ENCODE measurements at regions not wholly inside any gene's neighbourhood (a gene's known extent, or its start where the extent isn't known, plus 50 kb on each side); places are given as distances from the start of the nearest gene placed in this dataset.
"Not testable (repeated sequence)": the region's sequence is repeated elsewhere in the genome, so short reads cannot be mapped to it uniquely, and the experiment has no call there.

DNA sequence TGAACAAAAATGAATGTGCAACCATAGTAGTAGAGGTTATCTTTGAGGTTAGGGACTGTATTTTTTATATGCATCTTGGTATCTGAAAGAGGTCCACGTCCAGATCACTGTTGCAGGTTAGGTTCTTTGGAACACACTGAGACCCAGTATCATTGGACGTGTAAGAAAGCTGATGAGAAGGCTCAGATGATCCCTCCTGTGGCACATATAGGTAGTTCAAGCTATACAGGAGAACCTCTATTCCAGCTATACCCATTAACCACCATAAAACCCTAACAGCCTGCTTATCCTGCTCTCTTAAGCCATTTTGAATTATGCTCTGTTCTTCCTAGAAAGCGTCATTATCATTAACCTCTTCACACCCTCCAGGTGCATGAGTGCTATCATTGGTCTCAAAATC lies 930.7 kb upstream of the HS3ST1 start:
- Histone ChIP-seq H3K9me2 (ENCODE audit: insufficient read depth, low read length) (no peaks in the 10 kb centered on the region), H3F3A (ENCODE audit: insufficient read depth, low read length, poor library complexity, severe bottlenecking) (no peaks in the 10 kb centered on the region), H2AFZ (ENCODE audit: low read depth, low read length) (no peak overlapping the region), H3K27ac (ENCODE audit: low read length) (no peak overlapping the region), H4K20me1 (ENCODE audit: insufficient read depth) (no peaks in the 10 kb centered on the region), H3K9me3 (ENCODE audit: low read length) (no peaks in the 10 kb centered on the region), H3K4me3 (ENCODE audit: low read length) (no peak overlapping the region), H3K4me2 (ENCODE audit: low read length) (no peak overlapping the region), H3K36me3 (ENCODE audit: insufficient read depth, low read length) (no peaks in the 10 kb centered on the region), H3K9ac (ENCODE audit: low read length) (no peak overlapping the region), H3K79me2 (replicated peaks; ENCODE audit: insufficient read depth, low read length) (no peaks in the 10 kb centered on the region), H3K27me3 (ENCODE audit: insufficient read depth, low read depth, low read length) (no peaks in the 10 kb centered on the region)
- TF ChIP-seq SMC3 (conservative IDR thresholded peaks at IDR 0.05; ENCODE audit: poor library complexity) = no peak
- no peak for TF ChIP-seq MXI1 (conservative IDR thresholded peaks at IDR 0.05; ENCODE audit: poor library complexity, severe bottlenecking)
- TF ChIP-seq, protein P1, sequence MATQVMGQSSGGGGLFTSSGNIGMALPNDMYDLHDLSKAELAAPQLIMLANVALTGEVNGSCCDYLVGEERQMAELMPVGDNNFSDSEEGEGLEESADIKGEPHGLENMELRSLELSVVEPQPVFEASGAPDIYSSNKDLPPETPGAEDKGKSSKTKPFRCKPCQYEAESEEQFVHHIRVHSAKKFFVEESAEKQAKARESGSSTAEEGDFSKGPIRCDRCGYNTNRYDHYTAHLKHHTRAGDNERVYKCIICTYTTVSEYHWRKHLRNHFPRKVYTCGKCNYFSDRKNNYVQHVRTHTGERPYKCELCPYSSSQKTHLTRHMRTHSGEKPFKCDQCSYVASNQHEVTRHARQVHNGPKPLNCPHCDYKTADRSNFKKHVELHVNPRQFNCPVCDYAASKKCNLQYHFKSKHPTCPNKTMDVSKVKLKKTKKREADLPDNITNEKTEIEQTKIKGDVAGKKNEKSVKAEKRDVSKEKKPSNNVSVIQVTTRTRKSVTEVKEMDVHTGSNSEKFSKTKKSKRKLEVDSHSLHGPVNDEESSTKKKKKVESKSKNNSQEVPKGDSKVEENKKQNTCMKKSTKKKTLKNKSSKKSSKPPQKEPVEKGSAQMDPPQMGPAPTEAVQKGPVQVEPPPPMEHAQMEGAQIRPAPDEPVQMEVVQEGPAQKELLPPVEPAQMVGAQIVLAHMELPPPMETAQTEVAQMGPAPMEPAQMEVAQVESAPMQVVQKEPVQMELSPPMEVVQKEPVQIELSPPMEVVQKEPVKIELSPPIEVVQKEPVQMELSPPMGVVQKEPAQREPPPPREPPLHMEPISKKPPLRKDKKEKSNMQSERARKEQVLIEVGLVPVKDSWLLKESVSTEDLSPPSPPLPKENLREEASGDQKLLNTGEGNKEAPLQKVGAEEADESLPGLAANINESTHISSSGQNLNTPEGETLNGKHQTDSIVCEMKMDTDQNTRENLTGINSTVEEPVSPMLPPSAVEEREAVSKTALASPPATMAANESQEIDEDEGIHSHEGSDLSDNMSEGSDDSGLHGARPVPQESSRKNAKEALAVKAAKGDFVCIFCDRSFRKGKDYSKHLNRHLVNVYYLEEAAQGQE (IDR thresholded peaks at IDR 0.05; ENCODE audit: borderline replicate concordance) = no peak
- no peak for TF ChIP-seq EP300 (conservative IDR thresholded peaks at IDR 0.05; ENCODE audit: poor library complexity, severe bottlenecking)
- TF ChIP-seq, protein P2, sequence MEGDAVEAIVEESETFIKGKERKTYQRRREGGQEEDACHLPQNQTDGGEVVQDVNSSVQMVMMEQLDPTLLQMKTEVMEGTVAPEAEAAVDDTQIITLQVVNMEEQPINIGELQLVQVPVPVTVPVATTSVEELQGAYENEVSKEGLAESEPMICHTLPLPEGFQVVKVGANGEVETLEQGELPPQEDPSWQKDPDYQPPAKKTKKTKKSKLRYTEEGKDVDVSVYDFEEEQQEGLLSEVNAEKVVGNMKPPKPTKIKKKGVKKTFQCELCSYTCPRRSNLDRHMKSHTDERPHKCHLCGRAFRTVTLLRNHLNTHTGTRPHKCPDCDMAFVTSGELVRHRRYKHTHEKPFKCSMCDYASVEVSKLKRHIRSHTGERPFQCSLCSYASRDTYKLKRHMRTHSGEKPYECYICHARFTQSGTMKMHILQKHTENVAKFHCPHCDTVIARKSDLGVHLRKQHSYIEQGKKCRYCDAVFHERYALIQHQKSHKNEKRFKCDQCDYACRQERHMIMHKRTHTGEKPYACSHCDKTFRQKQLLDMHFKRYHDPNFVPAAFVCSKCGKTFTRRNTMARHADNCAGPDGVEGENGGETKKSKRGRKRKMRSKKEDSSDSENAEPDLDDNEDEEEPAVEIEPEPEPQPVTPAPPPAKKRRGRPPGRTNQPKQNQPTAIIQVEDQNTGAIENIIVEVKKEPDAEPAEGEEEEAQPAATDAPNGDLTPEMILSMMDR (IDR thresholded peaks at IDR 0.05; ENCODE audit: poor library complexity, severe bottlenecking) = no peak
- TF ChIP-seq POLR2AphosphoS5 (IDR thresholded peaks at IDR 0.05) = no peak
- no peak for TF ChIP-seq RAD21 (conservative IDR thresholded peaks at IDR 0.05)
- no peak for TF ChIP-seq TAF1 (IDR thresholded peaks at IDR 0.05; ENCODE audit: low read depth)
- no peak for TF ChIP-seq EZH2 (IDR thresholded peaks at IDR 0.05; ENCODE audit: borderline replicate concordance, insufficient read depth, low read length, poor library complexity, severe bottlenecking)

DNA sequence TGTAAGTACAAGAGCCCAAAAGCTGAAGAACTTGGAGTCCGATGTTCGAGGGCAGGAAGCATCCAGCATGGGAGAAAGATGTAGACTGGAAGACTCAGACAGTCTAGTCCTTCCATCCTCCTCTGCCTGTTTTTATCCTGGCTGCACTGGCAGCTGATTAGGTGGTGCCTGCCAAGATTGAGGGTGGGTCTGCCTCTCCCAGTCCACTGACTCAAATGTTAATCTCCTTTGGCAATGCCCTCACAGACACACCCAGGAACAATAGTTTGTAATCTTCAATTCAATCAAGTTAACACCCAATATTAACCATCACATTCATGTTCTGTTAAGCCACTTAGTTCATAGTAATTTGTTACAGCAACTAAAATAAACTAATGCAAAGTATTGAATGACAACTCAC lies 904.4 kb upstream of the HS3ST1 start:
- H3K36me3 ChIP-seq (ENCODE audit: insufficient read depth, low read length); H3K79me2 ChIP-seq (replicated peaks; ENCODE audit: insufficient read depth, low read length); H3K4me3 ChIP-seq (ENCODE audit: low read length); H3K9me3 ChIP-seq (ENCODE audit: low read length); H4K20me1 ChIP-seq (ENCODE audit: insufficient read depth); H3K27me3 ChIP-seq (ENCODE audit: insufficient read depth, low read depth, low read length); H3K9me2 ChIP-seq (ENCODE audit: insufficient read depth, low read length); H3F3A ChIP-seq (ENCODE audit: insufficient read depth, low read length, poor library complexity, severe bottlenecking); H3K4me2 ChIP-seq (ENCODE audit: low read length); H3K9ac ChIP-seq (ENCODE audit: low read length); H2AFZ ChIP-seq (ENCODE audit: low read depth, low read length); H3K27ac ChIP-seq (ENCODE audit: low read length): not testable (repeated sequence)

DNA sequence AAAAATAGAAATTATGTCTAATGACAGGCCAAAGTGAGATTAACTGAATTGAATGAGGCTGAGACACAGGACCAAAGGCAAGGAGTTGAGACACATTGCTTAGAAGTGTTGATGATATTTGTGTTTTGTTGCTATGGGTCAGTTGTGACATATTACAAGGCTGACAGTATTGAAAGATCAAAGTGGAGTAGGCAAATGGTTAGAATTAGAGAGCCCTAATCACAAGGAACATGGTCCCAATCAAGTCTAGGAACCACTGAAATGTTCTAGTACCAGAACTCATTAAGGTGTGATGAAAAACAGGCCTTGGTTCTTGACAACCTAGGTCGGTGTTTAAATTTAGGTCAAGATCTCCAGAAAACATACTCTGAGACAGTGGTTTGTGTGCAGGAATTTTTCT lies 896.3 kb upstream of the HS3ST1 start:
- no peaks in the 10 kb centered on the region for H4K20me1 ChIP-seq (ENCODE audit: insufficient read depth)
- no peak for TF ChIP-seq RAD21 (conservative IDR thresholded peaks at IDR 0.05)
- TF ChIP-seq, protein P1 (IDR thresholded peaks at IDR 0.05; ENCODE audit: borderline replicate concordance) = no peak

More for the DNA sequence above, 896.3 kb upstream of the HS3ST1 start:
- no peaks in the 10 kb centered on the region for H3K9me2 ChIP-seq (ENCODE audit: insufficient read depth, low read length)
- H3K36me3 ChIP-seq (ENCODE audit: insufficient read depth, low read length) = no peaks in the 10 kb centered on the region
- no peak overlapping the region for H3K9ac ChIP-seq (ENCODE audit: low read length)
- H2AFZ ChIP-seq (ENCODE audit: low read depth, low read length) = no peak overlapping the region
- H3K9me3 ChIP-seq (ENCODE audit: low read length) = no peaks in the 10 kb centered on the region
- H3K27me3 ChIP-seq (ENCODE audit: insufficient read depth, low read depth, low read length) = no peaks in the 10 kb centered on the region
- no peaks in the 10 kb centered on the region for H3K79me2 ChIP-seq (replicated peaks; ENCODE audit: insufficient read depth, low read length)
- no peak overlapping the region for H3K4me2 ChIP-seq (ENCODE audit: low read length)
- H3K27ac ChIP-seq (ENCODE audit: low read length) = no peak overlapping the region
- no peak overlapping the region for H3K4me3 ChIP-seq (ENCODE audit: low read length)
- H3F3A ChIP-seq (ENCODE audit: insufficient read depth, low read length, poor library complexity, severe bottlenecking) = no peaks in the 10 kb centered on the region
